Thyroid gland (tissue), 4 donors: ENCODE measurements at regions not wholly inside any gene's neighbourhood (a gene's known extent, or its start where the extent isn't known, plus 50 kb on each side); places are given as distances from the start of the nearest gene placed in this dataset.

Source experiments
- CTCF ChIP-seq, 6 experiments: fragments of 200-600 bp in 3 of 6; fragments of 450-650 bp in 3 of 6; sonication (generic) in 3 of 6; IDR thresholded peaks; one replicate each; pipeline ENCODE4 v1.5.1; 2016 to 2019; ENCODE audit warnings: antibody characterized with exemption in 6 of 6, mild to moderate bottlenecking in 2 of 6, inconsistent platforms in 1 of 6, moderate library complexity in 1 of 6
- POLR2A ChIP-seq, 2 donors: fragments of 450-650 bp; IDR thresholded peaks; one replicate each; pipeline ENCODE4 v1.6.1; 2017; ENCODE audit warnings: antibody characterized with exemption in 2 of 2, mild to moderate bottlenecking in 2 of 2, moderate library complexity in 1 of 2

GRCh38 chr3:22141769-22142168, 390.8 kb upstream of the ZNF385D start:
- TF ChIP-seq CTCF (IDR thresholded peaks at IDR 0.05) (no peak), POLR2A (IDR thresholded peaks at IDR 0.05) (no peak)
